SK-N-SH (cell line): ENCODE measurements at regions not wholly inside any gene's neighbourhood (a gene's known extent, or its start where the extent isn't known, plus 50 kb on each side); places are given as distances from the start of the nearest gene placed in this dataset.

Experiments
- CTCF ChIA-PET: fragments of 300-600, 350-600 bp; formaldehyde crosslinking; extraction: SDS; loops from one replicate; lab custom pipeline; 2021; lab: Yijun Ruan, JAX
- POLR2A ChIA-PET: fragments of 350-600 bp; sonication (Branson Sonifier 250); formaldehyde crosslinking; extraction: SDS; loops from one replicate; lab custom pipeline; 2020; ENCODE audit warnings: antibody characterized with exemption, inconsistent platforms; lab: Yijun Ruan, JAX
- DNase-seq: peaks from one replicate; pipeline ENCODE4 v3.0.0; 2012
- H2AFZ ChIP-seq: fragments of 200-600 bp; sonication (generic); 2 replicates; pipeline ENCODE4 v1.8.1; 2016; ENCODE audit warnings: antibody characterized with exemption, mild to moderate bottlenecking, low read depth
- H3F3A ChIP-seq: fragments of 200-600 bp; sonication (generic); replicated peaks from 2 replicates; pipeline ENCODE3; 2016; ENCODE audit warnings: antibody characterized with exemption, mild to moderate bottlenecking; ENCODE audit not compliant: insufficient read depth
- H3K27ac ChIP-seq, 2 experiments: fragments of 200-500 bp in 1 of 2; fragments of 200-600 bp in 1 of 2; sonication (Bioruptor generic) in 1 of 2; sonication (generic), shearing (Covaris generic) in 1 of 2; 2 replicates each; pipeline versions ENCODE4 v1.5.1 to v1.6.1; 2014 to 2016; ENCODE audit warnings: low read depth in 2 of 2, inconsistent platforms in 1 of 2, low read length in 1 of 2, mild to moderate bottlenecking in 1 of 2, mixed read lengths in 1 of 2
- H3K27me3 ChIP-seq: fragments of 200-600 bp; sonication (generic), shearing (Covaris generic); 2 replicates; pipeline ENCODE4 v1.6.1; 2016; ENCODE audit warnings: mixed run types; ENCODE audit not compliant: insufficient read depth
- H3K36me3 ChIP-seq, 2 experiments: fragments of 200-500 bp in 1 of 2; fragments of 200-600 bp in 1 of 2; sonication (Bioruptor generic) in 1 of 2; sonication (generic) in 1 of 2; replicated peaks in 1 of 2; 2 replicates each; pipeline versions ENCODE3 to v1.5.1; 2014 to 2016; ENCODE audit warnings: low read length in 1 of 2, mild to moderate bottlenecking in 1 of 2; ENCODE audit not compliant: insufficient read depth in 2 of 2, control insufficient read depth in 1 of 2
- H3K4me1 ChIP-seq, 2 experiments: fragments of 200-500 bp in 1 of 2; fragments of 200-600 bp in 1 of 2; sonication (Bioruptor generic) in 1 of 2; sonication (generic), shearing (Covaris generic) in 1 of 2; 2 replicates each; pipeline versions ENCODE4 v1.5.1 to v1.6.1; 2014 to 2016; ENCODE audit warnings: low read depth in 1 of 2, low read length in 1 of 2, mixed run types in 1 of 2; ENCODE audit not compliant: insufficient read depth in 2 of 2, control insufficient read depth in 1 of 2
- H3K4me2 ChIP-seq: fragments of 200-600 bp; sonication (generic), shearing (Covaris generic); 2 replicates; pipeline ENCODE4 v1.6.1; 2017; ENCODE audit warnings: mixed run types
- H3K4me3 ChIP-seq, 2 experiments: fragments of 200-500 bp in 1 of 2; fragments of 200-600 bp in 1 of 2; sonication (Bioruptor generic) in 1 of 2; sonication (generic), shearing (Covaris generic) in 1 of 2; 2 replicates each; pipeline versions ENCODE4 v1.5.1 to v1.8.1; 2014 to 2016; ENCODE audit warnings: low read depth in 2 of 2, inconsistent platforms in 1 of 2, low read length in 1 of 2, mild to moderate bottlenecking in 1 of 2, mixed read lengths in 1 of 2, moderate library complexity in 1 of 2
- H3K79me2 ChIP-seq: fragments of 200-600 bp; sonication (generic); 2 replicates; pipeline ENCODE4 v1.8.1; 2017; ENCODE audit warnings: mild to moderate bottlenecking; ENCODE audit not compliant: insufficient read depth
- H3K9ac ChIP-seq: fragments of 200-600 bp; sonication (generic); 2 replicates; pipeline ENCODE4 v1.6.1; 2017; ENCODE audit warnings: mixed run types
- H3K9me2 ChIP-seq: fragments of 200-600 bp; sonication (generic); 2 replicates; pipeline ENCODE4 v1.6.1; 2017; ENCODE audit warnings: mixed run types
- H3K9me3 ChIP-seq: fragments of 200-600 bp; sonication (generic); 2 replicates; pipeline ENCODE4 v1.6.1; 2017; ENCODE audit warnings: mixed run types, mild to moderate bottlenecking, moderate library complexity
- H4K20me1 ChIP-seq: fragments of 200-600 bp; sonication (generic); 2 replicates; pipeline ENCODE4 v1.6.1; 2017; ENCODE audit warnings: mild to moderate bottlenecking, mixed run types; ENCODE audit not compliant: insufficient read depth
- EP300 ChIP-seq, 2 experiments: IDR thresholded peaks; 2 replicates each; pipeline versions ENCODE4 v1.4.0 to v1.6.1; 2012; ENCODE audit warnings: borderline replicate concordance in 1 of 2, low read depth in 1 of 2, low read length in 1 of 2
- EZH2phosphoT487 ChIP-seq: fragments of 200-600 bp; sonication (generic); IDR thresholded peaks from 2 replicates; pipeline ENCODE4 v1.6.1; 2017; ENCODE audit warnings: low read depth, mixed run types, mild to moderate bottlenecking, antibody characterized with exemption, moderate library complexity, borderline replicate concordance
- FOSL2 ChIP-seq: IDR thresholded peaks from 2 replicates; pipeline ENCODE4 v1.4.0; 2012; ENCODE audit warnings: low read depth, mild to moderate bottlenecking, moderate library complexity, borderline replicate concordance
- GABPA ChIP-seq: IDR thresholded peaks from 2 replicates; pipeline ENCODE4 v1.4.0; 2012; ENCODE audit warnings: low read depth, mild to moderate bottlenecking
- IRF3 ChIP-seq: fragments of 150-350 bp; IDR thresholded peaks from 2 replicates; pipeline ENCODE4 v1.6.1; 2016; ENCODE audit warnings: mild to moderate bottlenecking, low read depth, low read length
- MAX ChIP-seq: IDR thresholded peaks from 2 replicates; pipeline ENCODE4 v1.4.0; 2012; ENCODE audit warnings: low read depth
- MEF2A ChIP-seq: IDR thresholded peaks from 2 replicates; pipeline ENCODE4 v1.4.0; 2012; ENCODE audit warnings: low read depth, borderline replicate concordance
- MXI1 ChIP-seq: IDR thresholded peaks from 2 replicates; pipeline ENCODE4 v1.6.1; 2012; ENCODE audit warnings: mild to moderate bottlenecking, low read depth, low read length, improper control_type of control experiment
- NFIC ChIP-seq: IDR thresholded peaks from 2 replicates; pipeline ENCODE4 v1.4.0; 2012; ENCODE audit warnings: borderline replicate concordance
- PBX3 ChIP-seq: IDR thresholded peaks from 2 replicates; pipeline ENCODE4; 2012
- POLR2AphosphoS5 ChIP-seq: IDR thresholded peaks from 2 replicates; pipeline ENCODE4 v1.6.1; 2012; ENCODE audit warnings: low read depth, low read length
- RAD21 ChIP-seq: IDR thresholded peaks from 2 replicates; pipeline ENCODE4 v1.6.1; 2012; ENCODE audit warnings: mild to moderate bottlenecking, low read length
- SMC3 ChIP-seq: IDR thresholded peaks from 2 replicates; pipeline ENCODE4 v1.6.1; 2012; ENCODE audit warnings: low read depth, low read length, improper control_type of control experiment
- TAF1 ChIP-seq: IDR thresholded peaks from 2 replicates; pipeline ENCODE4 v1.6.1; 2012; ENCODE audit warnings: low read depth, mild to moderate bottlenecking, low read length, moderate library complexity, borderline replicate concordance
- WGBS: methylation state at CpG from one replicate; pipeline ENCODE4 v1.1.6; 2017; ENCODE audit warnings: low lambda C conversion rate; 5-methylcytosine and 5-hydroxymethylcytosine counted together
- TF ChIP-seq, protein P1 (sequence below): IDR thresholded peaks from 2 replicates; pipeline ENCODE4 v1.6.1; 2012; ENCODE audit warnings: mild to moderate bottlenecking, low read depth, low read length, moderate library complexity
- TF ChIP-seq, protein P2 (sequence below): IDR thresholded peaks from 2 replicates; pipeline ENCODE4 v1.4.0; 2012; ENCODE audit warnings: low read depth, borderline replicate concordance
- TF ChIP-seq, protein P3 (sequence below): IDR thresholded peaks from 2 replicates; pipeline ENCODE4 v1.4.0; 2012; ENCODE audit warnings: low read depth, borderline replicate concordance
- TF ChIP-seq, protein P4 (sequence below): fragments of 200-600 bp; sonication (generic); IDR thresholded peaks from 2 replicates; pipeline ENCODE4 v1.6.1; 2017; ENCODE audit warnings: antibody characterized with exemption, mild to moderate bottlenecking, moderate library complexity

DNA sequence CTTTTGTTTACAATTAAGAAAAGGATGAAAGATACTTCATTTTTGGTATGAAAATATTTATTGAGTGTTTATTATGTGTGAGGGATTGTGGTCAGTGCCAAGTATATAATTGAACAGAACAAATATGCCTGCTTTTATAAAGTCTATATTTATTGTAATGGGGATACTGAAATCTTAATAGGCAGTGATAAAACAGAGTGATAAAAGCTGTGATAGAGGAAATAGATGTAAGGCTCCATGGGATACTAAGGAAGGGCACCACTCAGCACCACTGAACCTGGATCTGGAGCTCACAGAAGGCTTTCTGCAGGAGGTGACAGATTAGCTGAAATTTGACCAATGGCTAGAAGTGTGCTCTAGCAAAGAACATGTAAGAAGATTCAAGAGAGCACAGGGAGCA is 263.5 kb downstream of the C4orf33 start (continued):
- TF ChIP-seq, protein P1, sequence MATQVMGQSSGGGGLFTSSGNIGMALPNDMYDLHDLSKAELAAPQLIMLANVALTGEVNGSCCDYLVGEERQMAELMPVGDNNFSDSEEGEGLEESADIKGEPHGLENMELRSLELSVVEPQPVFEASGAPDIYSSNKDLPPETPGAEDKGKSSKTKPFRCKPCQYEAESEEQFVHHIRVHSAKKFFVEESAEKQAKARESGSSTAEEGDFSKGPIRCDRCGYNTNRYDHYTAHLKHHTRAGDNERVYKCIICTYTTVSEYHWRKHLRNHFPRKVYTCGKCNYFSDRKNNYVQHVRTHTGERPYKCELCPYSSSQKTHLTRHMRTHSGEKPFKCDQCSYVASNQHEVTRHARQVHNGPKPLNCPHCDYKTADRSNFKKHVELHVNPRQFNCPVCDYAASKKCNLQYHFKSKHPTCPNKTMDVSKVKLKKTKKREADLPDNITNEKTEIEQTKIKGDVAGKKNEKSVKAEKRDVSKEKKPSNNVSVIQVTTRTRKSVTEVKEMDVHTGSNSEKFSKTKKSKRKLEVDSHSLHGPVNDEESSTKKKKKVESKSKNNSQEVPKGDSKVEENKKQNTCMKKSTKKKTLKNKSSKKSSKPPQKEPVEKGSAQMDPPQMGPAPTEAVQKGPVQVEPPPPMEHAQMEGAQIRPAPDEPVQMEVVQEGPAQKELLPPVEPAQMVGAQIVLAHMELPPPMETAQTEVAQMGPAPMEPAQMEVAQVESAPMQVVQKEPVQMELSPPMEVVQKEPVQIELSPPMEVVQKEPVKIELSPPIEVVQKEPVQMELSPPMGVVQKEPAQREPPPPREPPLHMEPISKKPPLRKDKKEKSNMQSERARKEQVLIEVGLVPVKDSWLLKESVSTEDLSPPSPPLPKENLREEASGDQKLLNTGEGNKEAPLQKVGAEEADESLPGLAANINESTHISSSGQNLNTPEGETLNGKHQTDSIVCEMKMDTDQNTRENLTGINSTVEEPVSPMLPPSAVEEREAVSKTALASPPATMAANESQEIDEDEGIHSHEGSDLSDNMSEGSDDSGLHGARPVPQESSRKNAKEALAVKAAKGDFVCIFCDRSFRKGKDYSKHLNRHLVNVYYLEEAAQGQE: no peak
- TF ChIP-seq GABPA: no peak
- no peak for TF ChIP-seq TAF1
- TF ChIP-seq MEF2A: no peak
- TF ChIP-seq FOSL2: no peak
- TF ChIP-seq MAX: no peak
- TF ChIP-seq SMC3: no peak
- TF ChIP-seq, protein P2, sequence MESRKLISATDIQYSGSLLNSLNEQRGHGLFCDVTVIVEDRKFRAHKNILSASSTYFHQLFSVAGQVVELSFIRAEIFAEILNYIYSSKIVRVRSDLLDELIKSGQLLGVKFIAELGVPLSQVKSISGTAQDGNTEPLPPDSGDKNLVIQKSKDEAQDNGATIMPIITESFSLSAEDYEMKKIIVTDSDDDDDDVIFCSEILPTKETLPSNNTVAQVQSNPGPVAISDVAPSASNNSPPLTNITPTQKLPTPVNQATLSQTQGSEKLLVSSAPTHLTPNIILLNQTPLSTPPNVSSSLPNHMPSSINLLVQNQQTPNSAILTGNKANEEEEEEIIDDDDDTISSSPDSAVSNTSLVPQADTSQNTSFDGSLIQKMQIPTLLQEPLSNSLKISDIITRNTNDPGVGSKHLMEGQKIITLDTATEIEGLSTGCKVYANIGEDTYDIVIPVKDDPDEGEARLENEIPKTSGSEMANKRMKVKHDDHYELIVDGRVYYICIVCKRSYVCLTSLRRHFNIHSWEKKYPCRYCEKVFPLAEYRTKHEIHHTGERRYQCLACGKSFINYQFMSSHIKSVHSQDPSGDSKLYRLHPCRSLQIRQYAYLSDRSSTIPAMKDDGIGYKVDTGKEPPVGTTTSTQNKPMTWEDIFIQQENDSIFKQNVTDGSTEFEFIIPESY: no peak
- TF ChIP-seq IRF3: no peak
- TF ChIP-seq MXI1: no peak
- TF ChIP-seq PBX3: no peak
- no peak for TF ChIP-seq NFIC
- TF ChIP-seq, all 33 proteins: peak for 0

GRCh38 chr4:129362691-129363274 is 266.8 kb downstream of the C4orf33 start:
- no peaks in the 10 kb centered on the region for H3K79me2 ChIP-seq
- DNase-seq: peak; percentile 51
- H3K9ac ChIP-seq: no peak overlapping the region
- H3F3A ChIP-seq: no peaks in the 10 kb centered on the region
- WGBS: 4% methylated on average over 5 of the region's 5 CpGs
- H3K9me2 ChIP-seq: no peaks in the 10 kb centered on the region
- no peaks in the 10 kb centered on the region for H3K9me3 ChIP-seq
- no peaks in the 10 kb centered on the region for H4K20me1 ChIP-seq
- H3K36me3 ChIP-seq: no peaks in the 10 kb centered on the region
- H3K27ac ChIP-seq: no peak overlapping the region
- no peak for TF ChIP-seq EP300 (IDR thresholded peaks at IDR 0.05; ENCODE audit: borderline replicate concordance in 1 of 2, low read depth in 1 of 2, low read length in 1 of 2)
- TF ChIP-seq EZH2phosphoT487: no peak
- no peak for TF ChIP-seq POLR2AphosphoS5
- TF ChIP-seq RAD21: peak; percentile 94
- peak; percentile 69 for TF ChIP-seq SMC3
- no peak for TF ChIP-seq MEF2A
- no peak for TF ChIP-seq FOSL2
- TF ChIP-seq, protein P3, sequence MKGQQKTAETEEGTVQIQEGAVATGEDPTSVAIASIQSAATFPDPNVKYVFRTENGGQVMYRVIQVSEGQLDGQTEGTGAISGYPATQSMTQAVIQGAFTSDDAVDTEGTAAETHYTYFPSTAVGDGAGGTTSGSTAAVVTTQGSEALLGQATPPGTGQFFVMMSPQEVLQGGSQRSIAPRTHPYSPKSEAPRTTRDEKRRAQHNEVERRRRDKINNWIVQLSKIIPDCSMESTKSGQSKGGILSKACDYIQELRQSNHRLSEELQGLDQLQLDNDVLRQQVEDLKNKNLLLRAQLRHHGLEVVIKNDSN: no peak
- TF ChIP-seq, protein P4, sequence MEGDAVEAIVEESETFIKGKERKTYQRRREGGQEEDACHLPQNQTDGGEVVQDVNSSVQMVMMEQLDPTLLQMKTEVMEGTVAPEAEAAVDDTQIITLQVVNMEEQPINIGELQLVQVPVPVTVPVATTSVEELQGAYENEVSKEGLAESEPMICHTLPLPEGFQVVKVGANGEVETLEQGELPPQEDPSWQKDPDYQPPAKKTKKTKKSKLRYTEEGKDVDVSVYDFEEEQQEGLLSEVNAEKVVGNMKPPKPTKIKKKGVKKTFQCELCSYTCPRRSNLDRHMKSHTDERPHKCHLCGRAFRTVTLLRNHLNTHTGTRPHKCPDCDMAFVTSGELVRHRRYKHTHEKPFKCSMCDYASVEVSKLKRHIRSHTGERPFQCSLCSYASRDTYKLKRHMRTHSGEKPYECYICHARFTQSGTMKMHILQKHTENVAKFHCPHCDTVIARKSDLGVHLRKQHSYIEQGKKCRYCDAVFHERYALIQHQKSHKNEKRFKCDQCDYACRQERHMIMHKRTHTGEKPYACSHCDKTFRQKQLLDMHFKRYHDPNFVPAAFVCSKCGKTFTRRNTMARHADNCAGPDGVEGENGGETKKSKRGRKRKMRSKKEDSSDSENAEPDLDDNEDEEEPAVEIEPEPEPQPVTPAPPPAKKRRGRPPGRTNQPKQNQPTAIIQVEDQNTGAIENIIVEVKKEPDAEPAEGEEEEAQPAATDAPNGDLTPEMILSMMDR: peak; percentile 93
- TF ChIP-seq, all 33 proteins: peak for 3
- CTCF ChIA-PET: interaction anchor here (0.6 to 9.3 kb wide), 30 partner anchors 8 to 1201 kb away, joined by 3 to 152 read pairs (median 4); no protein-coding TSS in a partner anchor
- Histone ChIP-seq H2AFZ (no peak overlapping the region), H3K27me3 (no peaks in the 10 kb centered on the region), H3K4me1 (peaks cover 0 to 2% of the 10 kb centered on the region in 2 experiments; a peak in 1 of 4 replicates), H3K4me2 (no peak overlapping the region), H3K4me3 (no peak overlapping the region; a peak in 1 of 4 replicates)
- POLR2A ChIA-PET: no interaction called here
